ENCODE measurements at regions not wholly inside any gene's neighbourhood (a gene's known extent, or its start where the extent isn't known, plus 50 kb on each side); places are given as distances from the start of the nearest gene placed in this dataset.

- WGBS (ENCODE audit: insufficient coverage, low coverage, missing lambda C conversion rate): 1% methylated on average over 6 of the region's 6 CpGs
- no peak overlapping the region for H3K27ac ChIP-seq (ENCODE audit: extremely low read depth, low read depth, low read length)
- H3K4me2 ChIP-seq (ENCODE audit: insufficient read depth, low read length): no peak overlapping the region
- POLR2A ChIA-PET: interaction anchor here (0.7 to 1.1 kb wide), 2 partner anchors 16 to 154 kb away, joined by 3 to 4 read pairs; no protein-coding TSS in a partner anchor
- intact Hi-C loops (cut with micrococcal nuclease) (no loop called here), in situ Hi-C loops (cut with MboI) (no loop called here)
- no peaks in the 10 kb centered on the region for H3K79me2 ChIP-seq (ENCODE audit: control insufficient read depth, insufficient read depth, low read length)
- ATAC-seq (no peak), FAIRE-seq (no peak), DNase-seq (ENCODE audit: extremely low read depth in 1 of 4, low spot score in 3 of 4) (no peak)
- H3K4me3 ChIP-seq: no peak overlapping the region
- no peaks in the 10 kb centered on the region for H3K36me3 ChIP-seq (ENCODE audit: control insufficient read depth, insufficient read depth, low read length)
- no peak overlapping the region for H3K9ac ChIP-seq (ENCODE audit: insufficient read depth in 1 of 2, low read depth in 2 of 2, low read length in 2 of 2)
- CTCF ChIA-PET (ENCODE audit: low intra/inter-chr PET ratio): no interaction called here
- no peak for TF ChIP-seq PKNOX1 (IDR thresholded peaks at IDR 0.05)
- TF ChIP-seq GABPA (tag; conservative IDR thresholded peaks at IDR 0.05; ENCODE audit: low read depth): no peak
- no peak for TF ChIP-seq NR2C2 (CRISPR knock-in tag; IDR thresholded peaks at IDR 0.05)
- no peak for TF ChIP-seq NR2C2 (tag; IDR thresholded peaks at IDR 0.05)
- no peak for TF ChIP-seq PRMT5 (CRISPR knock-in tag; IDR thresholded peaks at IDR 0.05)
- no peak for TF ChIP-seq POU5F1 (IDR thresholded peaks at IDR 0.05; ENCODE audit: borderline replicate concordance, low read depth, low read length, partially characterized antibody)
- no peak for TF ChIP-seq DDX20 (tag; IDR thresholded peaks at IDR 0.05; ENCODE audit: low read depth)
- no peak for TF ChIP-seq ZBTB43 (CRISPR knock-in tag; IDR thresholded peaks at IDR 0.05)
- no peak for TF ChIP-seq ZSCAN32 (CRISPR knock-in tag; IDR thresholded peaks at IDR 0.05)
- no peak for TF ChIP-seq RB1 (IDR thresholded peaks at IDR 0.05; ENCODE audit: low read depth)
- TF ChIP-seq HSF4 (CRISPR knock-in tag; IDR thresholded peaks at IDR 0.05; ENCODE audit: borderline replicate concordance): no peak
- no peak for TF ChIP-seq MAX (CRISPR knock-in tag; IDR thresholded peaks at IDR 0.05)
- no peak for TF ChIP-seq RUNX1 (IDR thresholded peaks at IDR 0.05; ENCODE audit: low read depth)
- TF ChIP-seq ZNF445 (CRISPR knock-in tag; IDR thresholded peaks at IDR 0.05; ENCODE audit: low read depth): no peak
- TF ChIP-seq MBD1 (CRISPR knock-in tag; IDR thresholded peaks at IDR 0.05): no peak
- TF ChIP-seq ZNF512 (tag; IDR thresholded peaks at IDR 0.05): no peak
- no peak for TF ChIP-seq SMARCC2 (IDR thresholded peaks at IDR 0.05; ENCODE audit: low read depth)
- H3K27me3 ChIP-seq (ENCODE audit: control insufficient read depth in 2 of 2, insufficient read depth in 2 of 2, low read length in 2 of 2): no peaks in the 10 kb centered on the region; a peak in 1 of 5 replicates
- BruUV-seq (replicated peaks): no TSS peak
- H3K9me3 ChIP-seq (replicated peaks; ENCODE audit: control insufficient read depth, insufficient read depth, low read depth, low read length): no peaks in the 10 kb centered on the region
- no peaks in the 10 kb centered on the region for H3K9me1 ChIP-seq (ENCODE audit: control insufficient read depth, insufficient read depth, low read length)
- no peaks in the 10 kb centered on the region; a peak in 1 of 5 replicates for H3K4me1 ChIP-seq (replicated peaks in 1 of 2; ENCODE audit: control insufficient read depth in 2 of 2, insufficient read depth in 2 of 2, low read length in 2 of 2)
- peaks cover 4% of the 10 kb centered on the region; the same call in 1 of the 2 replicates for H4K20me1 ChIP-seq (replicated peaks; ENCODE audit: control insufficient read depth, insufficient read depth, low read length)
- no peak overlapping the region for H2AFZ ChIP-seq (ENCODE audit: low read depth, low read length)
Observed at GRCh38 chr17:34458266-34458665, 95.2 kb upstream of the CCL1 start.
